ENCODE measurements at regions not wholly inside any gene's neighbourhood (a gene's known extent, or its start where the extent isn't known, plus 50 kb on each side); places are given as distances from the start of the nearest gene placed in this dataset.

- DNase-seq, result no peak
Observed at GRCh38 chr4:133096972-133097371, 52.1 kb upstream of the PCDH10 start.

All from NCI-H2227 treated with DMSO at 0.1 percent for 48 hours (cell line).